T-helper 2 cell treated with Interferon-gamma antibody and Interleukin-4, amounts not matched to agents 5 μg/mL and 100 μg/mL, for 36 hours (primary cell): ENCODE measurements at regions not wholly inside any gene's neighbourhood (a gene's known extent, or its start where the extent isn't known, plus 50 kb on each side); places are given as distances from the start of the nearest gene placed in this dataset.

Experiments used
- DNase-seq: peaks from one replicate; pipeline ENCODE4 v3.0.0; 2021; ENCODE audit warnings: low spot score
- H3K27ac Mint-ChIP-seq: one replicate; pipeline ENCODE4 v1.8.0; 2021; ENCODE audit warnings: mild to moderate bottlenecking, mixed read lengths
- H3K27me3 Mint-ChIP-seq: one replicate; pipeline ENCODE4 v1.8.0; 2021; ENCODE audit warnings: low read depth, mixed read lengths
- H3K36me3 Mint-ChIP-seq: one replicate; pipeline ENCODE4 v1.8.0; 2021; ENCODE audit warnings: low read depth, mixed read lengths
- H3K4me1 Mint-ChIP-seq: one replicate; pipeline ENCODE4 v1.8.0; 2021; ENCODE audit warnings: low read depth, mixed read lengths
- H3K4me3 Mint-ChIP-seq: one replicate; pipeline ENCODE4 v1.8.0; 2022; ENCODE audit warnings: mild to moderate bottlenecking, moderate library complexity, mixed read lengths
- H3K9me3 Mint-ChIP-seq: one replicate; pipeline ENCODE4 v1.8.0; 2021; ENCODE audit warnings: mixed read lengths

- no peaks in the 10 kb centered on the region for H3K36me3 Mint-ChIP-seq
- H3K27me3 Mint-ChIP-seq = no peaks in the 10 kb centered on the region
- no peak for DNase-seq
- H3K27ac Mint-ChIP-seq = no peak overlapping the region
- H3K4me1 Mint-ChIP-seq = no peaks in the 10 kb centered on the region
- H3K4me3 Mint-ChIP-seq = no peak overlapping the region
- peaks cover 7% of the 10 kb centered on the region for H3K9me3 Mint-ChIP-seq
Observed at GRCh38 chr20:63064310-63064709, 57.5 kb upstream of the BHLHE23 start.

- no peaks in the 10 kb centered on the region for H3K27me3 Mint-ChIP-seq
- no peak for DNase-seq
- no peaks in the 10 kb centered on the region for H3K4me1 Mint-ChIP-seq
- no peak overlapping the region for H3K27ac Mint-ChIP-seq
- no peaks in the 10 kb centered on the region for H3K36me3 Mint-ChIP-seq
- H3K9me3 Mint-ChIP-seq = peaks cover 7% of the 10 kb centered on the region
- H3K4me3 Mint-ChIP-seq = no peak overlapping the region
Observed at GRCh38 chr20:63062188-63063140, 55.7 kb upstream of the BHLHE23 start.

- DNase-seq = no peak
- H3K9me3 Mint-ChIP-seq = peaks cover 7% of the 10 kb centered on the region
- no peaks in the 10 kb centered on the region for H3K4me1 Mint-ChIP-seq
- no peaks in the 10 kb centered on the region for H3K36me3 Mint-ChIP-seq
- no peaks in the 10 kb centered on the region for H3K27me3 Mint-ChIP-seq
- no peak overlapping the region for H3K27ac Mint-ChIP-seq
- H3K4me3 Mint-ChIP-seq = no peak overlapping the region
Observed at GRCh38 chr20:63061771-63062100, 55.0 kb upstream of the BHLHE23 start.

GRCh38 chr20:63061051-63061770 lies 54.4 kb upstream of the BHLHE23 start:
- Mint-ChIP-seq H3K4me3 (no peak overlapping the region), H3K27me3 (no peaks in the 10 kb centered on the region), H3K36me3 (no peaks in the 10 kb centered on the region), H3K27ac (no peak overlapping the region), H3K4me1 (no peaks in the 10 kb centered on the region), H3K9me3 (peaks cover 7% of the 10 kb centered on the region)
- DNase-seq = no peak

GRCh38 chr20:63060057-63060991 lies 53.6 kb upstream of the BHLHE23 start:
- Mint-ChIP-seq H3K4me1 (no peaks in the 10 kb centered on the region), H3K4me3 (no peak overlapping the region), H3K9me3 (peaks cover 7% of the 10 kb centered on the region), H3K36me3 (no peaks in the 10 kb centered on the region), H3K27me3 (no peaks in the 10 kb centered on the region), H3K27ac (no peak overlapping the region)
- no peak for DNase-seq

GRCh38 chr20:63059684-63060056 lies 52.9 kb upstream of the BHLHE23 start:
- H3K4me1 Mint-ChIP-seq = no peaks in the 10 kb centered on the region
- H3K9me3 Mint-ChIP-seq = peaks cover 7% of the 10 kb centered on the region
- H3K4me3 Mint-ChIP-seq = no peak overlapping the region
- H3K36me3 Mint-ChIP-seq = no peaks in the 10 kb centered on the region
- DNase-seq = no peak
- H3K27me3 Mint-ChIP-seq = no peaks in the 10 kb centered on the region
- H3K27ac Mint-ChIP-seq = no peak overlapping the region

GRCh38 chr20:63058696-63059335 lies 52.1 kb upstream of the BHLHE23 start:
- Mint-ChIP-seq H3K36me3 (no peaks in the 10 kb centered on the region), H3K27ac (no peak overlapping the region), H3K4me1 (no peaks in the 10 kb centered on the region), H3K4me3 (no peak overlapping the region), H3K9me3 (peaks cover 7% of the 10 kb centered on the region), H3K27me3 (no peaks in the 10 kb centered on the region)
- no peak for DNase-seq

GRCh38 chr20:63057171-63058117 lies 50.7 kb upstream of the BHLHE23 start:
- Mint-ChIP-seq H3K27me3 (no peaks in the 10 kb centered on the region), H3K4me1 (no peaks in the 10 kb centered on the region), H3K27ac (no peak overlapping the region), H3K36me3 (no peaks in the 10 kb centered on the region), H3K4me3 (no peak overlapping the region), H3K9me3 (peaks cover 7% of the 10 kb centered on the region)
- no peak for DNase-seq

- no peak overlapping the region for H3K4me3 Mint-ChIP-seq
- peaks cover 5% of the 10 kb centered on the region for H3K9me3 Mint-ChIP-seq
- no peak for DNase-seq
- peaks cover 2% of the 10 kb centered on the region for H3K27me3 Mint-ChIP-seq
- no peak overlapping the region for H3K27ac Mint-ChIP-seq
- no peaks in the 10 kb centered on the region for H3K36me3 Mint-ChIP-seq
- no peaks in the 10 kb centered on the region for H3K4me1 Mint-ChIP-seq
Observed at GRCh38 chr20:63056236-63057170, 49.7 kb upstream of the BHLHE23 start.
